H1 (cell line): ENCODE measurements at regions not wholly inside any gene's neighbourhood (a gene's known extent, or its start where the extent isn't known, plus 50 kb on each side); places are given as distances from the start of the nearest gene placed in this dataset.

Experiments used
- CTCF ChIA-PET: fragments of 300-600 bp; sonication (Branson Sonifier 250); formaldehyde crosslinking; loops from one replicate; lab custom pipeline; 2021; ENCODE audit not compliant: partially characterized antibody; lab: Charles Lee
- POLR2A ChIA-PET: fragments of 300-600 bp; sonication (Branson Sonifier 250); formaldehyde crosslinking; loops from one replicate; lab custom pipeline; 2021; ENCODE audit warnings: inconsistent platforms; ENCODE audit not compliant: partially characterized antibody; lab: Charles Lee
- DNase-seq, 2 experiments: peaks; one replicate each; pipeline versions ENCODE4 v3.0.0 to v3.0.0-alpha.2; 2010 to 2022; ENCODE audit warnings: low spot score in 2 of 2, low read depth in 1 of 2, mixed read lengths in 1 of 2
- FAIRE-seq: peaks from 2 replicates; lab custom pipeline; 2011; peaks lifted over from hg19 to GRCh38; lab: Jason Lieb, UNC
- H2AFZ ChIP-seq: 2 replicates; pipeline ENCODE4 v1.8.1; 2012; ENCODE audit warnings: low read length, inconsistent platforms
- H2AK5ac ChIP-seq: 2 replicates; pipeline ENCODE4 v1.6.1; 2013; ENCODE audit warnings: low read depth, low read length
- H2BK120ac ChIP-seq: replicated peaks from 2 replicates; pipeline ENCODE3; 2013; ENCODE audit warnings: low read depth, low read length, inconsistent platforms
- H2BK12ac ChIP-seq: 2 replicates; pipeline ENCODE4 v1.6.1; 2013; ENCODE audit warnings: low read depth, low read length
- H2BK15ac ChIP-seq: 2 replicates; pipeline ENCODE4 v1.6.1; 2013; ENCODE audit warnings: low read length
- H2BK20ac ChIP-seq: 2 replicates; pipeline ENCODE4 v1.6.1; 2013; ENCODE audit warnings: low read length
- H2BK5ac ChIP-seq: 2 replicates; pipeline ENCODE4 v1.6.1; 2013; ENCODE audit warnings: low read depth, low read length
- H3K14ac ChIP-seq: 2 replicates; pipeline ENCODE4 v1.6.1; 2013; ENCODE audit warnings: inconsistent platforms; ENCODE audit not compliant: insufficient read length
- H3K18ac ChIP-seq: 2 replicates; pipeline ENCODE4 v1.6.1; 2013; ENCODE audit warnings: low read length; ENCODE audit errors: extremely low read depth
- H3K23ac ChIP-seq: 2 replicates; pipeline ENCODE4 v1.6.1; 2013; ENCODE audit warnings: inconsistent platforms; ENCODE audit not compliant: insufficient read length
- H3K23me2 ChIP-seq: 2 replicates; pipeline ENCODE4 v1.6.1; 2013; ENCODE audit warnings: low read depth, low read length
- H3K27ac ChIP-seq: 2 replicates; pipeline ENCODE4 v1.6.1; 2011; ENCODE audit warnings: low read depth, low read length, inconsistent platforms
- H3K27me3 ChIP-seq, 4 experiments: replicated peaks in 1 of 4; 1 replicate in 1 of 4; 2 replicates in 3 of 4; pipeline versions ENCODE4 v1.6.1 to v1.8.1; 2011 to 2013; ENCODE audit warnings: low read length in 3 of 4, mild to moderate bottlenecking in 3 of 4, inconsistent platforms in 2 of 4, mixed read lengths in 2 of 4, moderate library complexity in 1 of 4; ENCODE audit not compliant: control insufficient read depth in 3 of 4, insufficient read depth in 3 of 4; ENCODE audit errors: extremely low read depth in 1 of 4
- H3K36me3 ChIP-seq, 4 experiments: 2 replicates each; pipeline versions ENCODE4 v1.6.1 to v1.8.1; 2011 to 2013; ENCODE audit warnings: mild to moderate bottlenecking in 4 of 4, low read length in 3 of 4, moderate library complexity in 2 of 4, control low read depth in 1 of 4, inconsistent platforms in 1 of 4; ENCODE audit not compliant: insufficient read depth in 4 of 4, control insufficient read depth in 2 of 4
- H3K4ac ChIP-seq: replicated peaks from 2 replicates; pipeline ENCODE3; 2013; ENCODE audit warnings: low read length, low read depth, mixed read lengths, inconsistent platforms; ENCODE audit not compliant: insufficient read length
- H3K4me1 ChIP-seq, 4 experiments: replicated peaks in 1 of 4; 1 replicate in 1 of 4; 2 replicates in 3 of 4; pipeline versions ENCODE4 v1.6.1 to v1.8.1; 2011 to 2013; ENCODE audit warnings: low read length in 3 of 4, inconsistent platforms in 2 of 4, mixed read lengths in 1 of 4; ENCODE audit not compliant: insufficient read depth in 4 of 4, control insufficient read depth in 3 of 4
- H3K4me2 ChIP-seq, 2 experiments: 2 replicates each; pipeline versions ENCODE4 v1.6.1 to v1.8.1; 2011 to 2013; ENCODE audit warnings: low read depth in 2 of 2, low read length in 2 of 2, control low read depth in 1 of 2, inconsistent platforms in 1 of 2, mild to moderate bottlenecking in 1 of 2; ENCODE audit not compliant: insufficient read depth in 1 of 2
- H3K4me3 ChIP-seq, 4 experiments: fragments of 200-600, 300-600 bp in 1 of 4; sonication (generic), shearing (Covaris generic), sonication (Bioruptor Twin) in 1 of 4; 2 replicates each; pipeline versions ENCODE4 v1.5.1 to v1.8.1; 2011 to 2016; ENCODE audit warnings: low read length in 4 of 4, low read depth in 3 of 4, control low read depth in 2 of 4, inconsistent platforms in 2 of 4, mild to moderate bottlenecking in 2 of 4, mixed read lengths in 1 of 4, moderate library complexity in 1 of 4; ENCODE audit not compliant: insufficient read depth in 2 of 4; ENCODE audit errors: extremely low read depth in 1 of 4
- H3K56ac ChIP-seq: replicated peaks from 2 replicates; pipeline ENCODE3; 2013; ENCODE audit warnings: low read depth, mild to moderate bottlenecking, mixed read lengths, low read length, inconsistent platforms; ENCODE audit not compliant: insufficient read length
- H3K79me1 ChIP-seq: 2 replicates; pipeline ENCODE4 v1.6.1; 2013; ENCODE audit warnings: low read depth, low read length, control low read depth
- H3K79me2 ChIP-seq, 2 experiments: 2 replicates each; pipeline versions ENCODE4 v1.6.1 to v1.8.1; 2012 to 2013; ENCODE audit warnings: low read length in 2 of 2, mild to moderate bottlenecking in 2 of 2, inconsistent platforms in 1 of 2; ENCODE audit not compliant: insufficient read depth in 2 of 2, control insufficient read depth in 1 of 2
- H3K9ac ChIP-seq, 4 experiments: replicated peaks in 1 of 4; 1 replicate in 1 of 4; 2 replicates in 3 of 4; pipeline versions ENCODE4 v1.6.1 to v1.8.1; 2011 to 2013; ENCODE audit warnings: low read depth in 3 of 4, low read length in 3 of 4, control low read depth in 2 of 4, mild to moderate bottlenecking in 2 of 4, moderate library complexity in 2 of 4, inconsistent platforms in 1 of 4; ENCODE audit errors: extremely low read depth in 1 of 4
- H3K9me3 ChIP-seq, 2 experiments: 2 replicates each; pipeline versions ENCODE4 v1.6.1 to v1.8.1; 2012 to 2013; ENCODE audit warnings: mild to moderate bottlenecking in 2 of 2, moderate library complexity in 2 of 2, control low read depth in 1 of 2, inconsistent platforms in 1 of 2, low read depth in 1 of 2, low read length in 1 of 2, mixed read lengths in 1 of 2; ENCODE audit not compliant: insufficient read depth in 2 of 2
- H4K20me1 ChIP-seq, 2 experiments: replicated peaks in 1 of 2; 2 replicates each; pipeline versions ENCODE3 to v1.8.1; 2011 to 2013; ENCODE audit warnings: inconsistent platforms in 2 of 2, low read length in 2 of 2, mild to moderate bottlenecking in 1 of 2; ENCODE audit not compliant: insufficient read depth in 2 of 2, control insufficient read depth in 1 of 2
- H4K5ac ChIP-seq: 2 replicates; pipeline ENCODE4 v1.6.1; 2013; ENCODE audit warnings: low read length, low read depth, mixed read lengths, inconsistent platforms; ENCODE audit not compliant: insufficient read length
- H4K8ac ChIP-seq: 2 replicates; pipeline ENCODE4 v1.8.0; 2013; ENCODE audit warnings: mild to moderate bottlenecking, moderate library complexity, low read length, inconsistent platforms; ENCODE audit not compliant: insufficient read depth; ENCODE audit errors: extremely low read depth
- H4K91ac ChIP-seq: replicated peaks from 2 replicates; pipeline ENCODE3; 2013; ENCODE audit warnings: low read length, mixed read lengths, inconsistent platforms; ENCODE audit not compliant: insufficient read length
- ASH2L ChIP-seq: fragments of 200-600, 300-600 bp; sonication (generic); IDR thresholded peaks from one replicate; pipeline ENCODE4 v1.7.1; 2017; ENCODE audit warnings: low read length
- BACH1 ChIP-seq: IDR thresholded peaks from 2 replicates; pipeline ENCODE4 v1.6.1; 2012; ENCODE audit warnings: low read length, improper control_type of control experiment
- CHD1 ChIP-seq: IDR thresholded peaks from 2 replicates; pipeline ENCODE4 v1.6.1; 2012; ENCODE audit warnings: low read depth, low read length, improper control_type of control experiment
- POLR2AphosphoS5 ChIP-seq: IDR thresholded peaks from 2 replicates; pipeline ENCODE4 v1.6.1; 2011; ENCODE audit warnings: low read depth, low read length
- RXRA ChIP-seq: IDR thresholded peaks from 2 replicates; pipeline ENCODE4 v1.6.1; 2011; ENCODE audit warnings: low read depth, mild to moderate bottlenecking, low read length, moderate library complexity; ENCODE audit not compliant: insufficient read depth
- SIN3A ChIP-seq, 2 experiments: IDR thresholded peaks in 1 of 2; conservative IDR thresholded peaks in 1 of 2; 2 replicates each; pipeline ENCODE4 v1.6.1; 2011 to 2012; ENCODE audit warnings: low read length in 2 of 2, improper control_type of control experiment in 1 of 2, low read depth in 1 of 2, mild to moderate bottlenecking in 1 of 2
- ZNF274 ChIP-seq: IDR thresholded peaks from 2 replicates; pipeline ENCODE4 v1.7.0; 2012; ENCODE audit warnings: low read length, borderline replicate concordance; ENCODE audit errors: extremely low read depth
- WGBS, 2 experiments: shearing (Covaris generic) in 1 of 2; methylation state at CpG; one replicate each; pipeline versions ENCODE4 v1.1.6 to v1.1.7; 2013 to 2015; ENCODE audit warnings: low lambda C conversion rate in 2 of 2, mixed read lengths in 2 of 2, inconsistent platforms in 1 of 2, low coverage in 1 of 2, missing lambda C conversion rate in 1 of 2; ENCODE audit not compliant: insufficient replicate concordance in 2 of 2, insufficient coverage in 1 of 2, insufficient read length in 1 of 2; ENCODE audit errors: extremely low coverage in 1 of 2, missing lambda C conversion rate in 1 of 2; 5-methylcytosine and 5-hydroxymethylcytosine counted together

DNA sequence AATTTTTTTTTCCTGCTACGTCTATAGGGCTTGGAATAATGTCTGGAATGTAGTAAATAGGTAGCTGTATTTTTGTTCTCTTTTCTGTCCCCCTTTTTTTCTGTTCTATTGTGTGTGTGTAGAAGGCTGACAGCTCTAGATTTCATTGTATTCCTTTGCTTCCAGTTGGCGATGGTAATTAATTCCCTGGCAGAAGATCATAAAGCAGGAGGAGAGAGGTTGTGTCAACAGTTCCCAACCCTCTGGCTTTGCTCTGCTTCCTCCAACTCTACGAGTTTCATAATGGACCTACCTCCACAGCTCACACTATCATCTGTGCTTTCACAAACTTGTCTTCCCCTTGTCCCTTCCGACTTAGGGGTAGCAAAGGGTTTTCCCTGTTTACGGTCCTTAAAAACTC, 117.9 kb upstream of the CDH18 start:
- H2AFZ ChIP-seq: no peak overlapping the region
- peaks cover 0 to 3% (median 0%) of the 10 kb centered on the region in 4 experiments; a peak in 2 of 7 replicates for H3K4me1 ChIP-seq
- H2BK12ac ChIP-seq: no peak overlapping the region
- H3K9ac ChIP-seq: no peak overlapping the region
- no peaks in the 10 kb centered on the region for H3K9me3 ChIP-seq
- H4K20me1 ChIP-seq: no peaks in the 10 kb centered on the region
- H3K27me3 ChIP-seq: no peaks in the 10 kb centered on the region
- FAIRE-seq (no peak), DNase-seq (no peak)
- H2BK5ac ChIP-seq: no peak overlapping the region
- CTCF ChIA-PET: no interaction called here
- 94% methylated on average over 5 of the region's 5 CpGs; no CpG with 5 or more reads in 1 of the 2 experiments for WGBS, 2 experiments
- H4K91ac ChIP-seq: no peak overlapping the region
- no peak overlapping the region for H4K8ac ChIP-seq
- no peak overlapping the region for H2BK15ac ChIP-seq
- H3K56ac ChIP-seq: no peak overlapping the region
- no peak overlapping the region for H3K4me2 ChIP-seq
- H2AK5ac ChIP-seq: no peak overlapping the region
- POLR2A ChIA-PET: no interaction called here
- no peaks in the 10 kb centered on the region for H3K79me1 ChIP-seq
- no peaks in the 10 kb centered on the region; the same call in 1 of the 2 replicates for H3K23me2 ChIP-seq
- no peak overlapping the region for H3K4ac ChIP-seq
- no peak overlapping the region for H3K4me3 ChIP-seq
- no peak overlapping the region for H4K5ac ChIP-seq
- no peak overlapping the region for H3K27ac ChIP-seq
- no peak overlapping the region for H3K18ac ChIP-seq
- H2BK20ac ChIP-seq: no peak overlapping the region
- H3K79me2 ChIP-seq: no peaks in the 10 kb centered on the region
- no peak overlapping the region for H3K14ac ChIP-seq
- H3K36me3 ChIP-seq: no peaks in the 10 kb centered on the region; a peak in 1 of 8 replicates
- no peak overlapping the region for H3K23ac ChIP-seq
- H2BK120ac ChIP-seq: no peak overlapping the region
- no peak for TF ChIP-seq BACH1
- TF ChIP-seq SIN3A (conservative IDR thresholded peaks at IDR 0.05 in 1 of 2, IDR thresholded peaks at IDR 0.05 in 1 of 2; ENCODE audit: low read depth in 1 of 2, low read length in 2 of 2): no peak
- TF ChIP-seq ZNF274: no peak
- no peak for TF ChIP-seq POLR2AphosphoS5
- TF ChIP-seq RXRA: no peak
- TF ChIP-seq CHD1: no peak
- TF ChIP-seq ASH2L: no peak
